ENCODE measurements at regions not wholly inside any gene's neighbourhood (a gene's known extent, or its start where the extent isn't known, plus 50 kb on each side); places are given as distances from the start of the nearest gene placed in this dataset.

GRCh38 chr2:81234711-81235110, 930.2 kb upstream of the LRRTM1 start:
- no peaks in the 10 kb centered on the region for H3K27me3 ChIP-seq (ENCODE audit: insufficient read depth, low read length)
- H3K4me1 ChIP-seq (ENCODE audit: control insufficient read depth, insufficient read depth, low read length, unreplicated experiment), result no peaks in the 10 kb centered on the region
- no peaks in the 10 kb centered on the region for H3K79me2 ChIP-seq (ENCODE audit: control insufficient read depth, insufficient read depth, low read length, unreplicated experiment)

GRCh38 chr2:81225756-81226155, 921.2 kb upstream of the LRRTM1 start:
- H3K36me3 ChIP-seq (ENCODE audit: insufficient read depth, low read length), result no peaks in the 10 kb centered on the region

More at GRCh38 chr2:81234711-81235110, 930.2 kb upstream of the LRRTM1 start:
- Histone ChIP-seq H2AFZ (ENCODE audit: low read length, unreplicated experiment) (no peak overlapping the region), H3K36me3 (ENCODE audit: insufficient read depth, low read length) (no peaks in the 10 kb centered on the region), H3K27ac (ENCODE audit: low read depth, low read length) (no peak overlapping the region), H3K4me3 (ENCODE audit: low read depth, low read length) (no peak overlapping the region)

GRCh38 chr2:81213598-81213997, 909.0 kb upstream of the LRRTM1 start:
- Histone ChIP-seq H3K27ac (ENCODE audit: low read depth, low read length) (no peak overlapping the region), H3K36me3 (ENCODE audit: insufficient read depth, low read length) (no peaks in the 10 kb centered on the region), H3K4me3 (ENCODE audit: low read depth, low read length) (no peak overlapping the region), H3K27me3 (ENCODE audit: insufficient read depth, low read length) (no peaks in the 10 kb centered on the region), H3K4me1 (ENCODE audit: control insufficient read depth, insufficient read depth, low read length, unreplicated experiment) (no peaks in the 10 kb centered on the region), H3K79me2 (ENCODE audit: control insufficient read depth, insufficient read depth, low read length, unreplicated experiment) (no peaks in the 10 kb centered on the region), H2AFZ (ENCODE audit: low read length, unreplicated experiment) (no peak overlapping the region)

More at GRCh38 chr2:81225756-81226155, 921.2 kb upstream of the LRRTM1 start:
- Histone ChIP-seq H3K4me3 (ENCODE audit: low read depth, low read length) (no peak overlapping the region), H3K79me2 (ENCODE audit: control insufficient read depth, insufficient read depth, low read length, unreplicated experiment) (no peaks in the 10 kb centered on the region), H3K4me1 (ENCODE audit: control insufficient read depth, insufficient read depth, low read length, unreplicated experiment) (no peaks in the 10 kb centered on the region), H3K27me3 (ENCODE audit: insufficient read depth, low read length) (no peaks in the 10 kb centered on the region), H3K27ac (ENCODE audit: low read depth, low read length) (no peak overlapping the region), H2AFZ (ENCODE audit: low read length, unreplicated experiment) (no peak overlapping the region)

- no peaks in the 10 kb centered on the region for H3K36me3 ChIP-seq (ENCODE audit: insufficient read depth, low read length)
- no peaks in the 10 kb centered on the region for H3K27me3 ChIP-seq (ENCODE audit: insufficient read depth, low read length)
- H2AFZ ChIP-seq (ENCODE audit: low read length, unreplicated experiment), result no peak overlapping the region
- H3K4me3 ChIP-seq (ENCODE audit: low read depth, low read length), result no peak overlapping the region
- no peaks in the 10 kb centered on the region for H3K79me2 ChIP-seq (ENCODE audit: control insufficient read depth, insufficient read depth, low read length, unreplicated experiment)
- H3K27ac ChIP-seq (ENCODE audit: low read depth, low read length), result no peak overlapping the region
- H3K4me1 ChIP-seq (ENCODE audit: control insufficient read depth, insufficient read depth, low read length, unreplicated experiment), result no peaks in the 10 kb centered on the region
Measured at GRCh38 chr2:81206216-81206615, 901.7 kb upstream of the LRRTM1 start.

GRCh38 chr2:81196933-81197628, 892.5 kb upstream of the LRRTM1 start:
- Histone ChIP-seq H2AFZ (ENCODE audit: low read length, unreplicated experiment) (no peak overlapping the region), H3K4me3 (ENCODE audit: low read depth, low read length) (no peak overlapping the region), H3K36me3 (ENCODE audit: insufficient read depth, low read length) (no peaks in the 10 kb centered on the region), H3K27ac (ENCODE audit: low read depth, low read length) (no peak overlapping the region), H3K27me3 (ENCODE audit: insufficient read depth, low read length) (no peaks in the 10 kb centered on the region), H3K79me2 (ENCODE audit: control insufficient read depth, insufficient read depth, low read length, unreplicated experiment) (no peaks in the 10 kb centered on the region), H3K4me1 (ENCODE audit: control insufficient read depth, insufficient read depth, low read length, unreplicated experiment) (no peaks in the 10 kb centered on the region)

- H3K79me2 ChIP-seq (ENCODE audit: control insufficient read depth, insufficient read depth, low read length, unreplicated experiment), result no peaks in the 10 kb centered on the region
- H3K36me3 ChIP-seq (ENCODE audit: insufficient read depth, low read length), result no peaks in the 10 kb centered on the region
- no peak overlapping the region for H2AFZ ChIP-seq (ENCODE audit: low read length, unreplicated experiment)
- H3K4me3 ChIP-seq (ENCODE audit: low read depth, low read length), result no peak overlapping the region
- no peak overlapping the region for H3K27ac ChIP-seq (ENCODE audit: low read depth, low read length)
- no peaks in the 10 kb centered on the region for H3K27me3 ChIP-seq (ENCODE audit: insufficient read depth, low read length)
- H3K4me1 ChIP-seq (ENCODE audit: control insufficient read depth, insufficient read depth, low read length, unreplicated experiment), result no peaks in the 10 kb centered on the region
Measured at GRCh38 chr2:81196383-81196851, 891.9 kb upstream of the LRRTM1 start.

GRCh38 chr2:81195774-81196382, 891.3 kb upstream of the LRRTM1 start:
- Histone ChIP-seq H3K4me3 (ENCODE audit: low read depth, low read length) (no peak overlapping the region), H3K27me3 (ENCODE audit: insufficient read depth, low read length) (no peaks in the 10 kb centered on the region), H3K4me1 (ENCODE audit: control insufficient read depth, insufficient read depth, low read length, unreplicated experiment) (no peaks in the 10 kb centered on the region), H2AFZ (ENCODE audit: low read length, unreplicated experiment) (no peak overlapping the region), H3K36me3 (ENCODE audit: insufficient read depth, low read length) (no peaks in the 10 kb centered on the region), H3K79me2 (ENCODE audit: control insufficient read depth, insufficient read depth, low read length, unreplicated experiment) (no peaks in the 10 kb centered on the region), H3K27ac (ENCODE audit: low read depth, low read length) (no peak overlapping the region)

- no peak overlapping the region for H3K4me3 ChIP-seq (ENCODE audit: low read depth, low read length)
- no peaks in the 10 kb centered on the region for H3K4me1 ChIP-seq (ENCODE audit: control insufficient read depth, insufficient read depth, low read length, unreplicated experiment)
- H3K27ac ChIP-seq (ENCODE audit: low read depth, low read length), result no peak overlapping the region
- no peak overlapping the region for H2AFZ ChIP-seq (ENCODE audit: low read length, unreplicated experiment)
- no peaks in the 10 kb centered on the region for H3K79me2 ChIP-seq (ENCODE audit: control insufficient read depth, insufficient read depth, low read length, unreplicated experiment)
- H3K27me3 ChIP-seq (ENCODE audit: insufficient read depth, low read length), result no peaks in the 10 kb centered on the region
- no peaks in the 10 kb centered on the region for H3K36me3 ChIP-seq (ENCODE audit: insufficient read depth, low read length)
Measured at GRCh38 chr2:81195017-81195773, 890.6 kb upstream of the LRRTM1 start.

GRCh38 chr2:81194581-81194980, 890.0 kb upstream of the LRRTM1 start:
- no peak overlapping the region for H3K27ac ChIP-seq (ENCODE audit: low read depth, low read length)
- no peak overlapping the region for H2AFZ ChIP-seq (ENCODE audit: low read length, unreplicated experiment)
- no peaks in the 10 kb centered on the region for H3K4me1 ChIP-seq (ENCODE audit: control insufficient read depth, insufficient read depth, low read length, unreplicated experiment)
- H3K36me3 ChIP-seq (ENCODE audit: insufficient read depth, low read length), result no peaks in the 10 kb centered on the region
- no peak overlapping the region for H3K4me3 ChIP-seq (ENCODE audit: low read depth, low read length)
- no peaks in the 10 kb centered on the region for H3K27me3 ChIP-seq (ENCODE audit: insufficient read depth, low read length)
- H3K79me2 ChIP-seq (ENCODE audit: control insufficient read depth, insufficient read depth, low read length, unreplicated experiment), result no peaks in the 10 kb centered on the region

- no peak overlapping the region for H2AFZ ChIP-seq (ENCODE audit: low read length, unreplicated experiment)
Measured at GRCh38 chr2:81194176-81194575, 889.6 kb upstream of the LRRTM1 start.

More at GRCh38 chr2:81194176-81194575, 889.6 kb upstream of the LRRTM1 start:
- Histone ChIP-seq H3K79me2 (ENCODE audit: control insufficient read depth, insufficient read depth, low read length, unreplicated experiment) (no peaks in the 10 kb centered on the region), H3K27me3 (ENCODE audit: insufficient read depth, low read length) (no peaks in the 10 kb centered on the region), H3K4me3 (ENCODE audit: low read depth, low read length) (no peak overlapping the region), H3K4me1 (ENCODE audit: control insufficient read depth, insufficient read depth, low read length, unreplicated experiment) (no peaks in the 10 kb centered on the region), H3K36me3 (ENCODE audit: insufficient read depth, low read length) (no peaks in the 10 kb centered on the region), H3K27ac (ENCODE audit: low read depth, low read length) (no peak overlapping the region)
